GM18873 (cell line): ENCODE measurements at regions not wholly inside any gene's neighbourhood (a gene's known extent, or its start where the extent isn't known, plus 50 kb on each side); places are given as distances from the start of the nearest gene placed in this dataset.

Experiments used
- ATAC-seq: cut with Tn5 transposase; IDR thresholded peaks from one replicate; pipeline ENCODE4 v1.9.1; 2021; ENCODE audit warnings: mild to moderate bottlenecking, moderate library complexity, moderate number of reproducible peaks; ENCODE audit not compliant: unreplicated experiment, low FRiP score

DNA sequence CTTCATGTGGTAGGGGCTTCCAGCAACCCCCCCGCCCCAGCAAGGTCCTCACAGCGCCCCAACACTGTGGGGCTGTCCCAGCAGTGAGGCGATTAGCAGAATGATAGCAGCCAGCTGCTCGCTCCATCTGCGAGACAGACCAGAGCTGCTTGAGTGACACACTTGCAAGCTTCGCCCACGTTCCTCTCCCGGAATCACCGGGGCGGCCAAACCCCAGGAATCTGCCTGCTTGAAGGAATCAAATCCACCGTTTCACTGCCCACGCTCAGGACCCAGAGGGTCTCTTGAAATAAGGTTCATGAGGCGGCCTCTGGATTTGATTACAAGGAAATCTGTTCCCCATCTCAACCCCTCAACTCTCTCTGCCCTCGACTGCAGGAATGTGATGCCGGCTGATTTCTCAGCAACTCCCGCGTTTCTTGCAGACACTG, 356.0 kb downstream of the C16orf95 start:
- no peak for ATAC-seq

DNA sequence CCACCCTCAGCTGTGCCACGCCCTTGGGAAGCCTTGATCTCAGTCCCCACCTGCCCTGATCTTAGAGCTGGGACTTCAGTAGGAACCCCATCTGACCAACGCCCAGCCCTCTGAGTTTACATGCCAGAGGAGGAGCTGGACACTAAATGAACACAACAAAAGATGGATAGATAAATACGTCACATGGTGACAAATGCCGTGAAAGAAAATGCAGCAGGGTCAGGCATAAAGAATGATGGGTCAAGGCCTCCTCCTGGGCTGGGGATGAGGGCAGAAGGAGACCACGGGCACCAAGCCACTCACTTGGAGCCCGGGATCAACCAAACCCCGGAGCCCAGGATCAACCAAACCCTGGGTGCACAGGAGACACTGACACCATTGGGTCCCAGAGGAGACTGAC, 354.9 kb downstream of the C16orf95 start:
- no peak for ATAC-seq

DNA sequence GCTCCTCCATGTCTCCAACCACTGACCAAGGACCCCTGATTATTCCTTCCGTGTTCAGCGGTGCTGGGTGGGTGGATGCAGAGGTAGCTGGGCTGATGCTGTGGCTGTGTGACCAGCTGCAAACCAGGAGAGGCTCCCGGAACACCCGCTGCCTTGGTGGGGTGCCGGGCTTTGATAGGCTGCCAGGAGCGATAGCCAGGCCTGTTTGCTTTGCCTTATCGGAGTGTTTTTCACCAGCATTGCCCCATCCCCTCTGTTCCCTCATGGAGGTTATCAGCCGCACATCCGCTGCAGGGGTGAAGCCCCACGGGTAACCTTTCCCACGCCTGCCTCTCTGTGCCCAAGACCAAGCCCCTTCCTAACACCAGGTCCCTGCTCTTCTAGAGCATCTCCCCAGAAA, 354.3 kb downstream of the C16orf95 start:
- ATAC-seq: no peak

DNA sequence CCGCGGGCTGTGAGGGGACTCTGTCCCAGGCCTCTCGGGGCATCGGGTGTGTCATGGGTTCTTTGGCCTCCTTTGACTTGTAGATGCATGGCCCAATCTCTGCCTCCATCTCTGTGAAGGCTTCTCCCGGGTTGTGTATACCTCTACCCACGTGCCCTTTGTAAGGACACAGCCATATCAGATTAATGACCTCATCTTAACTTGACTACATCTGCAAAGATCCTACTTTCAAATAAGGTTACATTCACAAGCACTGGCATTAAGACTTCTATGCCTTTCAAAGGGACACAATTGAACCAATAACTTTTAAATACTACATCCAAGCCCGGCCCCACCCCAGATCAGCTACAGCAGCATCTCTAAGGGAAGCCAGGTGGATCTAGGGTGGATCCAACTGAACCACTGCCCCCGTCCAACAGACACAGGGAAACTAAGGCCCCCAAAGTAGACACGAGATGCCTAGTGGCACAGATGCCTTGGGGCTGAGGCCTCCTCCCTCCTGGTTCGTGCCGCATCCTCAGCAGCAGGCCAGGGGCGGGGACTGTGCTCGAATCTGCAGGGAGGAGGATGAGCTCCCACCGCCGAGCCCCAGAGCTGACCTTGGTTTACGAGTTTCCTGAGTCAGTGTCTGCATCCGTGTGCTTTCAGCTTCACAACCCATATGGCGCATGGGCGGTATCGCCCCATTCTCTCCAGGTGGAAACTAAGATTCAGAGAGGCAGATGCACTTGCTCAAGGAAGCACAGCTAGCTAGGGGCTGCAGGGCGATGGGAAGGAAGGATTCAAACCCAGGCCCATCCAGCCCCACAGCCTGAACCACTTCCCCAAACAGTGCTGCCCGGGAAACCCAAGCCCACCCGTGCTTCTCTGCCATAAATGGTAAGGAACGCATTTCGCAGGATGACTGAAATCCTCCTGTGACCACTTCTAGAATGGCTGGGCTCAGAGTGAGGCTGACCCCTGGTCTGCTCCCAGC, 353.3 kb downstream of the C16orf95 start:
- ATAC-seq: no peak

DNA sequence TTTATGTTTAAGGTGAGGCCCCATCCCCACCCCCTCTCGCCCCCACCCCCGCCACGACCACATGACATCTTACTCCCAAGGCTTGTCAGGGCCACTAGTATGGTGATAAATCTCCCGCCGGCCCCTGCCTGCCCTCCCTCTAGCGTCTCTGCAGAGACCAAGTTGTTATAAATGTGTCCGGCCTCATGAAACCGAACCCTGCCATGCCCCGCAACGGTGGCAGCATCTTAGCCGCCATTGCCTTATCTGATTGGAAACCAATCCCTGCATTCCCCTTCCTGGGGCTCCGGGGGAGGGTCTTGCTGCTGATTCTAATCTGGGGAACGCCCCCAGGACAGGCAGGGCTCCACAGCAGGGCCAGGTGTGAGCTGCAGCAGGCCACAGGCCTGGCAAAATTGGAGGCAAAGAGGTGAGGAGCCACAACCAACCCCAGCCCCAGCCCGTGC, 352.4 kb downstream of the C16orf95 start:
- no peak for ATAC-seq

DNA sequence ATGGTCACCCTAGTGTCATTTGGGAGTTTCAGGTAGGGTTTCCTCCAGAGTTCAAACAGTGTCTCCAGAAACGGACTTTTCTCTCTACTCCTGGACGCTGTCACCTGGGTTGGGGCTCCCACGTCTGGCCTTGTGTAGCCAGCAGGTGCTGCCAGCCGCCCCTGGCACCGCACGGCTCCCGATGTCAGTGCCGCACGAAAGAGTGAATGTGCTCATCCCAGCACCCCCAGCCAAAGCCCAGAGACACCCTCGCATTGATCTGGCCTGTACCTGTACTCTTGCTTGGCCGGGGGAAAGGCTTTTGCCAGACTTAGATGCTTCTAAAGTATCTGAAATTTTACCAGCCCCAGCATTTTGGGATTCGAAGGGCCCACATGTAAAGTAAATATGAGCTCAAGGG, 351.9 kb downstream of the C16orf95 start:
- ATAC-seq: no peak

DNA sequence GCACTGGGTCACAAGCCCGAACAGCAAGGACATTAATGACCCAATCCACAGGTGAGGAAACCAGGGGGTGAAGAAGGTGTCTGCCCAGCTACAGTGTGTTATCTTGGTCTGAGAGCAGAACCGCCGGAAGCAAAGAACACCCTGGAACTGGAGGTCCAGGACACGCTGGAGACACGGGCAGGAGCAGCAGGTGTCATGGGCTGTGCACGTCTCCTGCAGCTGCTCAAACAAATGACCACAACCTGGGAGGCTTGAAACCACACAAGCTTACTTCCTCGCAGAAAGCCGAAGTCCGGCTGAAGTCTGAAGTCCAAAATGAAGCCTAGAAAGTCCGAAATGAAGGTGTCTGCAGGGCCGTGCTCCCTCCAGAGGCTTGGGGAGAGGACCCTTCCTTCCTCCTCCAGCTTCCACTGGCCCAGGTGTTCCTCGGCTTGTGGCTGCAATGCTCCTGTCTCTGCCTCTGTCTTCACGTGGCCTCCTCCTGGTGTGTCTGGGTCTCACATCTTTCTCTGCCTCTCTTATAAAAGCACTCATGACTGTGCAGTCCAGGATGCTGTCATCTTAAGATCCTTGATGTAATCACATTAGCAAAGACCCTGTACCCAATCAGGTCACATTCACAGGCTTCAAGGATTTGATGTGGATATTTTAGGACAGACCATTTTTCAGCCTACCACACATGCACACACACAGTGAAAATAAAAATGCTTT, 351.2 kb downstream of the C16orf95 start:
- no peak for ATAC-seq

DNA sequence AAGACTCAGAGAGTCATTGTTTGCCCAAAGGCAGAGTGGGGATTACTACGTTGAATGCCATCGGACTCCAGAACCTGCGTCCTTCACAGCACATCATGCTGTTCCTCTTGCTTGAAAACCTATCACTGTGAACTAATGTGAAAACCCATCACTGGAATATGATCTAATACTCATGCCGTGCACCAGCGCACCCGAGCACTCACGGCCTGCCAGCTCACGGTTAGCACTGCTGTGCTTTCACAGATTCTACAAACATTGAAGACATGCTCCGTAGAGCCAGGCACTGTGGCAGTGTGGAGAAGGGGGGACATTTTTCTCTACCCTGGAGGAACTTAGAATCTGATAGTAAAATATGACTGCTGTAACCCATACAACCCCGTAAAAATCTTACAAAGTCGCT, 350.4 kb downstream of the C16orf95 start:
- no peak for ATAC-seq

DNA sequence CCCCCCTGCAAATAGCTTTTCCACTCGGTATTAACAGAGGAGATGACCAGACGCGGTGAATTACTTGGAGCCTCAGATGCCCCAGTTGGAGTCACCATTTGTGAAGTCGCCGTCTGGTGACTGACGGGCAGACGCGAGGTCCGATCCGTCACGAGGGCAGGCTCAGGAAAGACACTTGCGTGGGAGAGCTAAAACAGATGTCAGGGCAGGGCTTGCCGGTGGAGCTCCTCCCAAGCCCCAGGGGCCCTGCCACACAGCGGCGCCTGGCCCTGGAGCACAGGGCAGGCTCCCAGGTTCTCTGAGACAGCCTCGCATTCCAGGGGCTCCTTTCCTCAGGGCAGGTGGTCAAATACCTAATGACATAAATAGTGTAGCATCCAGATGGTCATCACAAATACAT, 348.3 kb downstream of the C16orf95 start:
- no peak for ATAC-seq

DNA sequence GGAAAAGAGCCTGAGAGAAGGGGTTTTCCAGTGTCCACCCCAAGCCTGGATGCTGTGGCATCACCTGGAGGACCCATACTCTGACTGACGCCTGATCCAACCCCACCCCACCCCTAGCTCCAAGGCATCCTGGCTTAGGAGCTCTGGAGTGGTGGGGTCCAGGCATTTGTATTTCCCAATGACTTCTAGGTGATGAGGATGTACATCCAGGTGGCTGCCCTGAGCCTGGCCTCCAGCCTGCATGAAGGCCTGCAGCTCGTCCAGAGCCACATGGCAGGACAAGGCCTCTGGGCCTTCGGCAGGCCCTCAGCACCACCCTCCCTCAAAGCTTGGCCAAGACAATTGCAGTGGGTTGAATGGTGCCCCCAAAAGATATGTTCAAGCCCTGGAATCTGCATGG, 347.5 kb downstream of the C16orf95 start:
- ATAC-seq: no peak

DNA sequence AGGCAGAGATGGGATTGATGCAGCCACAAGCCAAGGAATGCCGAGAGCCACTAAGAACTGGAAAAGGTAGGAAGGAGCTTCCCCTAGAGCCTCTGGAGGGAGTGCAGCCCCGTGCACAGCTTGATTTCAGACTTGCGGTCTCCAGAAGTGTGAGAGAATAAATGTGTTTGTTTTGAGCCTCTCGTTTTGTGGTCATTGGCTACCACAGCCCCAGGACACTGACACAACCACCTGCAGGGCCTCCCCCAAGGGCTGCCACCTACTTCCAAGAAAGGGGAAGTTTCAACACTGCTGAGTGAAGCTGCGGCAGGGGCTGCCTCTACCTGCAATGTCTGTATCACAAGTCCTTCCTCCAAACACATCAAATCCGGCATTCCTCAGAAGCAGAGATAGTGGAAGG, 346.9 kb downstream of the C16orf95 start:
- no peak for ATAC-seq

DNA sequence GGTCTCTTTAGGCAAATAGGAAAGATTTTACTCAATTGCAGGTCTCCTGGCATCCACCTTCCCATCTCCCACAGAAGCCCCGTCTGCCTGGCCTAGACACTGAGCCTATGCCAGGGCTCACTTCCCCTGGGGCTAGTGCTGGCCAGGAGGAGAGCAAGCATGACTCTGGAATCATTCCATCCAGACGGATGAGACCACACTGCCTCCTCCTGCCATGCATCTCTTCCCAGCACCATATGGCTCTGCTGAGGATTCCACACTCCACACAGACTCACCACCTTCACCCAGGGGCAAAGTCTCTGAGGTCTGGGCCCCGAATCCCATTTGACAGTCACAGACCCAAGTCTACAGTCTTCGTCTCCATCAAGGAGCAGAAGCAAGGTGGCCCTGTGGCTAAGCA, 346.5 kb downstream of the C16orf95 start:
- no peak for ATAC-seq

DNA sequence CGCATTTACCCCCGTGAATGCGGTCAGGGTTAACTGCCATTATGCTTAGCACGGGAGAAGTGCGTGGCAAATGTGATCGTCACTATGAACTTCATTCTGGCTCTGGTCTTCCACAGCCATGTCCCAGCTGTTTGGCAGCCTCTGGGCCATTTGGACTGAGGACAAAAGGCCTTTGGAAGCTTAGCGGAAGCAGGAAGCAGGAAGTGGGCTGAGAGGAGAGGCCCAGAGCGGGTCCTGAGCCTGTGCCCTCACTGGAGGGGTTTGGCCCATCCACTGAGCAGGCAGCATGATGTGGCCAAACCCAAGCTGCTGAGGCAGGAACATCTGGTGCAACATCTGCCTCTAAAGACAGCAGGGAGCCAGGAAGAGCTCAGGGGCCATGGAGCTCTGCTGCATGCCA, 345.9 kb downstream of the C16orf95 start:
- no peak for ATAC-seq

DNA sequence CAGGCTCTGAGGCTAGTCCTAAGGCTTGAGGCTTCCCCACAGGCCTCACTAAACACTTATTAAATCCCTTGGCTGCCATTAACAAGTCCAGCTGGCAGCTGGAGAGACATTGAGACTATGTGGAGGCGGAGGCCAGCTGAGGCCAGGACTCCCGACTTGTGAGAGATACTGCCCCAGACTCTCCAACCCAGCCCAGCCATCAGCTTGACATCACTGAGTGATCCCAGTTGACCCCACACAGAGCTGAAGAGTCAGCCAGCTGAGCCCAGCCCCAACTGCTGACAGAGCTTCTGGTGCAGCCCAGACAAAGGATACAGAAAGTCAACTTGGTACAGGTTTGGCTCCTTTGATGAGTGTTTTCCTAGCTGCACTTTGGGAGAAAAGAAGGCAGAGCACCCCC, 343.1 kb downstream of the C16orf95 start:
- no peak for ATAC-seq

DNA sequence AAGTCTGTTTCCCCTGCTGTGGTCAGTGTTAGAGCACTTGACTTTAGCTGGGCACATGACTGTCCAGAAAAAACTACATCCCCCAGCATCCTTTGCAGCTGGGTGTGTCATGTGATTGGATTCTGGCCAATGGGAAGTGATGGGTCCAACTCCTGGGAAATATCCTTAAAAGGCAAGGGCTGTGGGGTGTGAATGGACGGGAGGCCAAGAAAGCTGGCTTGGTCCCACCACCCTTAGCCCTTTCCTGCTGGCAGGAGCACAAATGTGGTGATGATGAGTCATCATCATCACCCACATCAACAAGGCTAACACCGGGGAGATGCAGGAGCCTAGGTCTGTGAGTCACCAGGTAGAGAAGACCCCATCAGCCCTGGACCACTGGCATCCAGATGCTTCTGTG, 341.7 kb downstream of the C16orf95 start:
- no peak for ATAC-seq

DNA sequence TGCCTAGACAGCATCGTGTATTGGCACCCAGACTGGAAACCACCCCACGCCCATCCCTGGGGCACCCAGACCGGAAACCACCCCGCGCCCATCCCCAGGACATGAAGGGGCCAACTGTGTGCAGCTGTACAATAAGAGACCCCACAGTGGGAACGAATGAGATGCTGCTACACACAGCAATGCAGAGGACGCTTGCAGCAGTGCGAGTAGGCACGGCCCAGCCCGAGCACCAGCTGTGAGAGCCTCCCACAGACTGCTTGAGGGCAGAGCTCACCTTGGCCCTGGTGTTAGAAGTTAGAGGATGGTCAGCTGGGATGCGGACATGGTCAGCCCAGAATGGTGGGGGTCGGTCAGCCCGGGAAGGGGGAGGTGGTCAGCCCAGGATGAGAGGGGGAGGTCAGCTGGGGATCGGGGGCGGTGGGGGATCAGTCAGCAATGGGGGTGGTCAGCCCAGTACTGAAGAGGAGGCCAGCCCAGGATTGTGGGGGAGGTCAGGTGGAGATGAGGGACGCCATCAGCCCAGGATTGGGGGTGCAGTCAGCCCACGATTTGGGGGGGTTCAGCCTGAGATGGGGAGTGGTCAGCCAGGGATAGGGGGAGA, 340.0 kb downstream of the C16orf95 start:
- no peak for ATAC-seq

DNA sequence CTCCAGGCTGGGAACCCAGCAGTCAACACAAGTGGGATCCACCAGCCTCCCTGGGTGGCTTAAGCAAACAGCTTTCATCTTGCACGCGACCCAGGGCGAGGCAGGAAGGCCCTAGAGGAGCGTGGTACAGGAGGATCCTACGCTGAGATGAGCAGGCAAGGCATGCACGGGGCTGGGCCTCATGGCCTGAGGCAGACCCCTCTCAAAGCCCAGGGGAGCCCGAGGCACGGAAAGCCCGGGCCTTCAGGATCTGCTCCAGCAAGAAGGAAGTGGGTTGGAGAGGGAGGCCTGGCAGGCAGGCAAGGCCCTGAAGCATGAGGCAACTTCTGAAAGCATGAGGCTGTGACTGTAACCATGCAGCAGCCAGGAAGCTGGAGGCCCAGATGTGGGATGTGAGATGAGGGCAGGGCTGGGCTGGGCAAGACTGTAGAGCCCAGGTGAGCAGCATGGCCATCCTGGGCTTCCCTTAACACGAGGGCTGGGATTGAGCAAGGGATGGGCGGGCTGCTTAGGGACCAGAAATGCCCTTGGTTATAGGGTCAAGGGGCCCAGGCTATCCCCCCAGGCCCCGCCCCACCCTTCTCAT, 338.7 kb downstream of the C16orf95 start:
- ATAC-seq: no peak

DNA sequence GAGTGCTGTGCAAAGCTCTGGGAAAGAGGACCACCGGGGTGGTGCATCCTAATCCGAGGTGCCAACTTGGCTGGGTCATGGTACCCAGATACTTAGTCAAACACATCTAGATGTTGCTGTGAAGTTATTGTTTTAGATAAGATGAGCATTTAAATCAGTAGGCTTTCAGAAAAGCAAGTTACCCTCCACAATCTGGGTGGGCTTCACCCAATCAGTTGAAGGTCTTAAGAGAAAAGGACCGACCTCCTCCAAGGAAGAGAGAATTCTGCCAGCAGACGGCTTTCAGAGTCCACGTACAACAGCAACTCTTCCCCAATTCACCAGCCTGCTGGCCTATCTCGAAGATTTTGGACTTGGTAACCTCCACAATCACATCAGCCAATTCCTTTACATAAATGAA, 338.1 kb downstream of the C16orf95 start:
- no peak for ATAC-seq

DNA sequence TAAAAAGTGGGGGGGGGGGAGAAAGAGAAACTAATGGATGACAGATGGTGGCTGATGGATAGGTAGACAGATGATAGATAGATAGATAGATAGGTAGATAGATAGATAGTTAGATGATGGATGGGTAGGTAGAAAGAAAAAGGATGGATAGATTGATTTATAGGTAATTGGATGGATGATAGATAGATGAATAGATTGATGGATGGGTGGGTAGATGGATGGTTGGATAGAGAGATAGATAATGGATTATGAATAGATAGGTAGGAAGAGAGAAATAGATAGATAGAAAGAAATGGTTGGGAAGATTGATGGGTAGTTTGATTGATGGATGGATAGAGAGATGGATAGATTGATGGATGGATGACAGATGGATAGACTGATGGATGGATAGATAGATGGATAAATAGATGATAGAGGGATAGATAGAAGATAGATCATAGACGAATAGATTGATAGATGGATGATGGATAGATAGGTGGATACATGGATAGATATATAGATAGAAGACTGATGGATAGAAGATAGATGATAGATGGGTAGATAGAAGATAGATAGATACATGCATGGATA, 337.1 kb downstream of the C16orf95 start:
- no peak for ATAC-seq

DNA sequence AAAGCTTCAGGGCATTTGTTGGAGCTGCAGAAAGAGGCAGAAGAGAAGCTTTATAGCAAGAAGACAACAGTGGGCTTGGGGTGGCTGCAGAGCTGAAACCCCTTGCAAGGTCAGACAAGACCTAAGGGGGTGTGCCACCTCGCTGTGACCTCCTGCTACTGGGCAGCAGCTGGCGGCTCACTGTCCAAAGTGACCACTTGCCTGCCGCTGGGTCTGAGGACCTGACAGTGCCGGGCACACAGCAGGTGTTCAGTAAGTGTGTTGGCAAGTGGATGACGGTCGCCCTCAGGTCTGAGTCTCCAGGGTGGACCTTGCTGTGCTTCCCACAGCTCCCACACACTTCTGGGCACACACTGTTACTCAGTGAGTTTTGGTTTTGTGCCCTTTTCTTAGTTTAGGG, 336.5 kb downstream of the C16orf95 start:
- no peak for ATAC-seq

DNA sequence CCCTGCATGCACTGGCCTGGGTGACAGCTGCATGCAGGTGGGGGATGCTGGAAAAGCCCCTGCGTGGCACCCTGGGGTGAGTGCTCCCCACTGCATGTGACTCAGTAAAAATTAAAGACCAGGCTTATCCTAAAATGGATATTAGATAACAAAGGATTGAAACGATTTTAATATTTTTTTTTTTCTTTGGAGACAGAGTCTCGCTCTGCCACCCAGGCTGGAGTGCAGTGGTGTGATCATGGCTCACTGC, 334.9 kb downstream of the C16orf95 start:
- no peak for ATAC-seq
